WTC11 (cell line): ENCODE measurements at regions not wholly inside any gene's neighbourhood (a gene's known extent, or its start where the extent isn't known, plus 50 kb on each side); places are given as distances from the start of the nearest gene placed in this dataset.

Source experiments
- ATF3 ChIP-seq: sonication (generic); formaldehyde crosslinking; conservative IDR thresholded peaks from 2 replicates; pipeline ENCODE4 v1.8.1; 2022; ENCODE audit warnings: mild to moderate bottlenecking, missing genetic modification reagents
- CBFB ChIP-seq: sonication (generic); formaldehyde crosslinking; IDR thresholded peaks from 2 replicates; pipeline ENCODE4 v1.8.1; 2022; ENCODE audit warnings: mild to moderate bottlenecking, low read depth, missing genetic modification reagents
- EMX1 ChIP-seq: fragments of 250-450 bp; sonication (Bioruptor Pico); IDR thresholded peaks from 2 replicates; pipeline ENCODE4 v1.8.0; 2021; ENCODE audit warnings: mild to moderate bottlenecking
- FOXK1 ChIP-seq: sonication (generic); formaldehyde crosslinking; IDR thresholded peaks from 2 replicates; pipeline ENCODE4 v1.8.0; 2022; ENCODE audit warnings: mild to moderate bottlenecking, moderate library complexity, missing genetic modification reagents
- HMGA2 ChIP-seq: fragments of 250-450 bp; sonication (Bioruptor Pico); IDR thresholded peaks from 2 replicates; pipeline ENCODE4 v1.4.0; 2021; ENCODE audit warnings: mild to moderate bottlenecking, moderate library complexity
- JUN ChIP-seq: sonication (generic); formaldehyde crosslinking; IDR thresholded peaks from 2 replicates; pipeline ENCODE4 v1.8.0; 2023; ENCODE audit warnings: mild to moderate bottlenecking, missing genetic modification reagents
- NFYB ChIP-seq: sonication (generic); formaldehyde crosslinking; conservative IDR thresholded peaks from 2 replicates; pipeline ENCODE4 v1.8.0; 2022; ENCODE audit warnings: low read depth, missing genetic modification reagents
- SOX15 ChIP-seq: fragments of 250-450 bp; sonication (Bioruptor Pico); IDR thresholded peaks from 2 replicates; pipeline ENCODE4 v1.9.0; 2021; ENCODE audit warnings: mild to moderate bottlenecking
- ZNF121 ChIP-seq: sonication (generic); formaldehyde crosslinking; IDR thresholded peaks from 2 replicates; pipeline ENCODE4 v1.8.0; 2023; ENCODE audit warnings: missing genetic modification reagents
- ZNF263 ChIP-seq: sonication (generic); formaldehyde crosslinking; IDR thresholded peaks from 2 replicates; pipeline ENCODE4 v1.8.1; 2022; ENCODE audit warnings: low read depth, mild to moderate bottlenecking, moderate library complexity, missing genetic modification reagents
- ZNF317 ChIP-seq: sonication (generic); formaldehyde crosslinking; IDR thresholded peaks from 2 replicates; pipeline ENCODE4 v1.8.1; 2023; ENCODE audit warnings: low read depth, mild to moderate bottlenecking, moderate library complexity, missing genetic modification reagents, borderline replicate concordance
- TF ChIP-seq, protein P1 (sequence below): fragments of 200-600 bp; IDR thresholded peaks from 2 replicates; pipeline ENCODE4 v1.8.0; 2022; ENCODE audit warnings: antibody characterized with exemption
- TF ChIP-seq, protein P2 (sequence below): sonication (generic); formaldehyde crosslinking; IDR thresholded peaks from 2 replicates; pipeline ENCODE4 v1.8.1; 2022; ENCODE audit warnings: low read depth, mild to moderate bottlenecking, moderate library complexity, missing genetic modification reagents, borderline replicate concordance

- TF ChIP-seq ZNF263 (CRISPR knock-in tag) (no peak), NFYB (CRISPR knock-in tag) (no peak), JUN (no peak), EMX1 (CRISPR knock-in tag) (no peak), ZNF317 (CRISPR knock-in tag) (no peak), HMGA2 (no peak), ZNF121 (CRISPR knock-in tag) (no peak), CBFB (CRISPR knock-in tag) (no peak), FOXK1 (CRISPR knock-in tag) (no peak), SOX15 (CRISPR knock-in tag) (no peak), ATF3 (CRISPR knock-in tag) (no peak)
- TF ChIP-seq, protein P1, sequence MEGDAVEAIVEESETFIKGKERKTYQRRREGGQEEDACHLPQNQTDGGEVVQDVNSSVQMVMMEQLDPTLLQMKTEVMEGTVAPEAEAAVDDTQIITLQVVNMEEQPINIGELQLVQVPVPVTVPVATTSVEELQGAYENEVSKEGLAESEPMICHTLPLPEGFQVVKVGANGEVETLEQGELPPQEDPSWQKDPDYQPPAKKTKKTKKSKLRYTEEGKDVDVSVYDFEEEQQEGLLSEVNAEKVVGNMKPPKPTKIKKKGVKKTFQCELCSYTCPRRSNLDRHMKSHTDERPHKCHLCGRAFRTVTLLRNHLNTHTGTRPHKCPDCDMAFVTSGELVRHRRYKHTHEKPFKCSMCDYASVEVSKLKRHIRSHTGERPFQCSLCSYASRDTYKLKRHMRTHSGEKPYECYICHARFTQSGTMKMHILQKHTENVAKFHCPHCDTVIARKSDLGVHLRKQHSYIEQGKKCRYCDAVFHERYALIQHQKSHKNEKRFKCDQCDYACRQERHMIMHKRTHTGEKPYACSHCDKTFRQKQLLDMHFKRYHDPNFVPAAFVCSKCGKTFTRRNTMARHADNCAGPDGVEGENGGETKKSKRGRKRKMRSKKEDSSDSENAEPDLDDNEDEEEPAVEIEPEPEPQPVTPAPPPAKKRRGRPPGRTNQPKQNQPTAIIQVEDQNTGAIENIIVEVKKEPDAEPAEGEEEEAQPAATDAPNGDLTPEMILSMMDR, result no peak
- TF ChIP-seq, protein P2, sequence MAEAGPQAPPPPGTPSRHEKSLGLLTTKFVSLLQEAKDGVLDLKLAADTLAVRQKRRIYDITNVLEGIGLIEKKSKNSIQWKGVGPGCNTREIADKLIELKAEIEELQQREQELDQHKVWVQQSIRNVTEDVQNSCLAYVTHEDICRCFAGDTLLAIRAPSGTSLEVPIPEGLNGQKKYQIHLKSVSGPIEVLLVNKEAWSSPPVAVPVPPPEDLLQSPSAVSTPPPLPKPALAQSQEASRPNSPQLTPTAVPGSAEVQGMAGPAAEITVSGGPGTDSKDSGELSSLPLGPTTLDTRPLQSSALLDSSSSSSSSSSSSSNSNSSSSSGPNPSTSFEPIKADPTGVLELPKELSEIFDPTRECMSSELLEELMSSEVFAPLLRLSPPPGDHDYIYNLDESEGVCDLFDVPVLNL (CRISPR knock-in tag), result no peak
Measured at GRCh38 chr10:10223131-10223530, 794.5 kb upstream of the CELF2 start.
